Activated CD8-positive, alpha-beta memory T cell treated with anti-CD3 and anti-CD28 coated beads, Interleukin-2, amount 50 U/mL, for 4 hours (primary cell): ENCODE measurements at regions not wholly inside any gene's neighbourhood (a gene's known extent, or its start where the extent isn't known, plus 50 kb on each side); places are given as distances from the start of the nearest gene placed in this dataset.
"Not testable (repeated sequence)": the region's sequence is repeated elsewhere in the genome, so short reads cannot be mapped to it uniquely, and the experiment has no call there.

Source experiments
- DNase-seq: peaks from one replicate; pipeline ENCODE4 v3.0.0-alpha.2; 2020

DNA sequence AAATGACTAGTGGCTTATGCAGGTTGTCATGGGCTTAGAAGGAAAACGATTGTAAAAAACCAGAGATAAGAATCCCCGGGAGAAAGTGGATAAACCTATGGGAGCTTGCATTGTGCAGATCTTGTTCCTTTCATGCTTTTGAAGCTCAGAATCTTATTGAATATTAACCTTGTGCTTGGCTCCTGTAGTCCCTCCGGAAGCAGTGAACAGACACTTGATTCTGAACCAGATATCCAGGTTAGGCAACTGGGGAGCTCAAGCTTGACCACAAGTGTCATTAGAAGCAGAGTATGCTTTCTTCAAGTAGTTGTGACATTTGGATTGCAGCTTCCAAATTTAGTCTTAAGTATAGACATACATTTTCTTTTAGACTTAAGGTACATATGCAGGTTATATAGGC lies 212.6 kb upstream of the MOCS1 start:
- DNase-seq, result no peak

DNA sequence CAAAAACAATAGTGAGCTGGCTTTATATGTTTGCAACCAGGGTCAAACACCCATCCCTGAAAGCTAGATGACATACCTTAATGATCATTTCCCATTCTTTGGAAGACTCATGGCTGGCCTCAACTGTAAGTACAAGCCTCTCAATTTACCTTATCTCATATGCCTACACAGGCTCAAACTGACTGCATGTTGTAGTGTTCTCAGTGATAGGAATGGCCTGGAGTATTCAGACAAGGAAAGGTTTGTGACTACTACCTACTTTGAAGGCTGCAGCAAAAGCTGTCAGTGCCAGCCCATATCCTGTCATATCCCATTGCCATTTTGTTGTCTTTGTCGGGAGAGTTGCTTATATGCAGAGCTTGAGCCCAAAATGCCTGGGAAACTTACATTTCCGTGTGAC lies 205.2 kb upstream of the MOCS1 start:
- DNase-seq, result no peak

DNA sequence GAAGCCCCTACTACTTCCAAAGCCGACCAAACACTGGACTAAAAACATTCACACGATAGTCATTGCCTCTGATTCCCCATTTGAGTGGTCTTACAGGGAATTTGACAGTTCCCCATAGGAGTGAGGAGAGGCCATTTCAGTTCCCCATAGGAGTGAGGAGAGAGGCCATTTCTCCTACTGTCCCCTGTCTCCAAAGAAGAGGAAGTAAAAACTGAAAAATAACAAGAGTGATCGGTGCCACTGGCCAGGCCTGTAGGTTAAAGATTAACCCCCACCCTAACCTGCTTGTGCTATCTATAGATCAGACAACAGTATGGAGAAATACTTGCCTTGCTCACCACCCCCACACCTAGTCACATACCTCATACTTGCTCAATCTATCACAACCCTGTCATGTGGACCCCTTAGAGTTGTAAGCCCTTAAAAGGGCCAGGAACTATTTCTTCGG lies 204.0 kb upstream of the MOCS1 start:
- DNase-seq, result no peak

DNA sequence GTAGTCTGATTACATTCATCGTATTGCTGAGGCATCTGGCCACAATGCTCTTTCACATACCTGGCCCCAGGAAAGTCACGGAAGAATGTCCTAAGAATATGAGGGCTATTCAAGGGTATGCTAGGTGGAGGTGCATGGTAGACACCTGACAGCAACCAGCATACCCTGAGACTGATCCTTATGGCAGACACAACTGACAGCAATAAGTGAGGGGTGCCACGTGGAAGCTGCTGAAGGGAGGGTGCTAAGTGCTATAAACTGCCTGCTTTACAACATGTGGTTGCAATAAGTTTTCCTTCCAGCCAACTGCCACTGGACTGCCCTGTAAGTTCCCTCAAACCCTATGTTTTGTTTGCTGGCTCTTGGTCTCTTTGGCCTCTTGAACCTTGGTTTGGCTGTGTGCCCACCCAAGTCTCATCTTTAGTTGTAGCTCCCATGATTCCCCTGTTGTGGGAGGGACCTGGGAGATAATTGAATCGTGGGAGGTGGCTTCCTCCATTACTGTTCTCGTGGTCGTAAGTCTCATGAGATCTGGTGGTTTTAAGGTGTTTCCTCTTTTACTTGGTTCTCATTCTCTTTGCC lies 201.3 kb upstream of the MOCS1 start:
- no peak for DNase-seq

DNA sequence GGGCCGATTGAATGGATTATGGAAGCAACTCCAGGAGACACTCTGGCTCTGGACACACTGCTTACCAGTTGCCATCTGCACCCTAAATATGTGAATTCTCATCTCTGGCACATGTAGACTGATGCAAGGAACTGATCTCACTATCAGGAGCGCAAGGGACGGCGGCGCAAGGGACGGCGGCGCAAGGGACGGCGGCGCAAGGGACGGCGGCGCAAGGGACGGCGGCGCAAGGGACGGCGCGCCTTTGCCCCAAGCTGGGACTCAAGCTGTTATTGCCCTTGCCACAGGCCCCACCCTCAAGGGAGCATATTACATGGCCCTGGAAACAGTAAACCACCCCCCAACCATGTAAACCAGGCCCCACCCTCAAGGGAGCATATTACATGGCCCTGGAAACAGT lies 199.7 kb upstream of the MOCS1 start:
- DNase-seq, result not testable (repeated sequence)

DNA sequence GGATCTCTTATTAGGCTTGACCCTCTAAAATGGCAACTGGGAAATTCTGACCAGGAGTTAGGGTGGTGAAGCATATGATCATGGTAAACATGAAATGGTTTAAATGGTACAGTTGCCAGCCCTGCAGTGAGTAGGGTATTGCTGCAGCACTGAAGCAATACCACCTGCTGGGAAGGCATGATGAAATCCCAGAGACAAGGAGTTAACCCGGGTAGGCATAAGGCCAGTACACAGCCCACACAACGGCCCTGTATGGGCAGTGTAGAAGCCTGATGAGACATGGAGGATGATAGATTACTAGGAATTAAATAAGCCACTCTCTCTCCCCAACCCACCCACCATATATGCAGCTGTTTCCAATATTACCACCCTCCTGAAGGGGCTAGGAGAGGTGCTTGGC lies 197.4 kb upstream of the MOCS1 start:
- no peak for DNase-seq

DNA sequence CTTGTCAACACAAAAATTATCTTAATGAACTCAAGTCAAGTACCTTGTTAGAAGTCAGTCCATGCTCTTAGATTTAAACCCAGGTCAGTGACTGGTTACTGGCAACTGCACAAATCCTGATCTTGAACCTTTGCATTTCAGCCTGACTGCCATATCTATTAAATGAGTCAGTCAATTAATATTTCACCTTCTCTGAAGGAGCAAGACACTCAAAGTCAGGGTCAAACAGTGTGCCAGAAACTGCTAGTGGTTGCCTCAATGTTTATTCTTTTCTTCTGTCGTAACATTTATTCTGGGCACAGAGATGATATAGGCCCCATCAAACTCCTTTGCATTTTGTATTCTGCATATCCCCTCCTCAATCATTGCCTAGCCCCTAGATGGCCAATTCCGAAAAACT lies 193.9 kb upstream of the MOCS1 start:
- no peak for DNase-seq

DNA sequence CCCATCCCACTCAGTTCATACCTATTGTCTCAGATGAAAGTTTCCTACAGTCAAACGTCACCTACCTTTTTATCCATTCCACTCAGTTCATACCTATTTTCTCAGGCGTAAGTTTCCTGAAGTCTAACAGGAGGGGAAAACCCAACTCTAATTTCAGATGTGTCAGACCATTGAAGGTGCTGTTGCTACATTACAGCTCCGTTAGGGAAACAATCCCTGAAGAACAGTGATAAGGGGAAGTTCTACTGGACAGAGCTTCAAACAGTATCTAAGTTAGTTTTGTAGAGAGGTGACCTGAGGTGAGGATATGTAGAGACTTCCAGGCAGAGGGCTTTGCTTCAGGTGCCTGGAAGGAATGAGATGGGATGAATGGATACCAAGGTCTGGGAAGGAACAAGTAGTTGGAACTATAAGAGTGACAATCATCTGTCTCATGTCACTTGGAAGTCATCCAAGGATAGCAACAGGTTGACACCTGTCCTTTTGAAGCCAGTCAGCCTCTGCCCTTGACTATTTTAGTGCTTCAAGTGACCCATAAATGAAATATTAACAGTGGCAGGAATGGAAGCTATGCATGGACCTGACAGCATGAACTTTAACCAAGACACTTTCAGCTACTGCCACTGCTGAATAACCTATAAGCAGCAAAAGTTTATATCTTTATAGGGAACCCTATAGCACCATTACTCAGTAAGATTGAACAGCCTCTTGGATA lies 191.6 kb upstream of the MOCS1 start:
- DNase-seq, result no peak

DNA sequence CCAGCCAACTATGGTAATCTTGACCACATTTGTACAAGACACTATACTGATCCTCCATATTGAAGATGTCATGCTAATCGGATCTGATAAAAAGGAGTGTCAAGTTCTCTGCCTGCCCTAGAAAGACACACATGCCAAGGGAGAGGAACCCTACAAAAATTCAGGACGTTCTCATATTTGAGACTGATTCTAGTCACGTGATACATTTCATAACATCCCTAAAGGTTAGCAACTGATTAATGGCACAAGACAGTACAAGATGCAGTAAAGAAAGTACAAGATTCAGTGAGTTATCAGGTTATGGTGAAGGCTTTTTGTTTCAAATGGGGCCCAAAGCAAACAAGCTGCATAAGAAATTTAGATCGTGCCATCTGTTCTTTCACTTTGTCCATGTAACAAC lies 190.7 kb upstream of the MOCS1 start:
- no peak for DNase-seq

DNA sequence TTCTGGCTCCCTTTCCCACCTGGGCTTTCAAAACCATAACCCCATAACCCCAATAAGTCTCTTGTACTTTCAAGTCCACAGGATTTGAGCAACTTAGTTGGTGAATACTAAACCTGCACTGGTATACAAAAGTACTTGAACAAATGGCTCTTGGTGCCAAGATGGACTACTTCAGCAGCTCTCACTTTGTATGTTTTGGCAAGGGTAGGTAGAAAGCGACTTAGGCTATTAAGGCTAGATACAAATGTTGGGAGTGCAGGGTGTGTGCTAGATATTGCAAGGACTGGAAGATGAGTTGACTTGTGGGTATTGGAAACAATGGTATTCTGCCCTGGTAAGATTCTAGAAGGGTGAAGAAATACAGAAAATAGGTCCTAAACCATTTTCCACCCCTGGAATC lies 182.6 kb upstream of the MOCS1 start:
- no peak for DNase-seq

DNA sequence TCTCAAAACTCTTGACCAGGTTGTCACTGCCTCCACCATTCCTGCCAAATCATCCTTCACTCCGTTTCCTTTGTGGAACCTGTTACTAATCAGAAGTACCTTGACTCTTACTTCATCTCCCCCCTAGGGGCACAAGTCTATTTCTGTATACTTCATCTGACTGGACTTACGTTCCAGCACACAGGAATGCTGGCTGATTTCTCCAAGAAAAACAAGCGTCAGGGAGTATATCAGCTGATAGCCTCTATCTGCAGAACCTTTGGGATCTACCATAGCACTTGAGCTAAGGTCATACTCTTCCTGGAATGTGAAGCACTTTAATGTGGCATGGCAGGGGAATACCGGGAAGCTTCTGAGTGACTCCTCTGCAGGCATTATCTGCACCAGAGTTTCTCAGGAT lies 178.1 kb upstream of the MOCS1 start:
- no peak for DNase-seq

DNA sequence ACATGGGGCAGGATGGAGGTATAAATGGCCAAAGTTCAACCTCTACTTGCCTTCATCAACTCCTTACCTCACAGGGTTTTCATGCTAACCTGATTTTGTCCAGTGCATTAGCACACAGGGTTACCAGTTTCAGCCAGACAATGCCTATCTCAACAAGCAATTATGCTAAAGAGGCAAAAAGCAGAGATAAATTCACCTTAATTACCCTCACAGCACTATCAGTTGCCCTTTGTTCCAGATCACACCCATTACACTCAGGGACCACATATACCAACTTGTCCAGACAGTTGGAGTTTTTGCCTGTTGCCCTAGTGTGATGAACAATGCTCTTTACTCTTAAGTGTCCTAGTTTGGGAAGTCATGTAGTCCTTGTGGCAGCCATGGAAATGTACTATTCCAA lies 174.5 kb upstream of the MOCS1 start:
- DNase-seq, result no peak

DNA sequence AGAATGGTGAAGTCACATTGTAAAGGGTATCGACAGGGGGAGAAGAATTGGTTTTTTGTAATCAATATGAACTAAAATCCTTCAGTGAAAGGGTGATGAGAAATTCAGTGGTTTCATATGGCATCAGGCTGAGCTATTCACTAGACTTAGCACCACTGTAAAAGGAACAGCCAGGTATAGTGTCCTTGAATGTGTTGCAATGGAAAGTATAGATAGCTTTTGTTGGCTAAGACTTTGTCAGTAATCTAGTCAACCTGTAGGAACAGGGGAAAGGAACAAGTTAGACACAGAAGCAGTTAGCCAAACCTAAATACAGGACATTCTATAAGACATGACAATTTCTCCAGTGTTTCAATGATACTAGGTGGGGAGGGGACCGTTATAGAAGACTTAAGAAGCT lies 172.6 kb upstream of the MOCS1 start:
- no peak for DNase-seq

DNA sequence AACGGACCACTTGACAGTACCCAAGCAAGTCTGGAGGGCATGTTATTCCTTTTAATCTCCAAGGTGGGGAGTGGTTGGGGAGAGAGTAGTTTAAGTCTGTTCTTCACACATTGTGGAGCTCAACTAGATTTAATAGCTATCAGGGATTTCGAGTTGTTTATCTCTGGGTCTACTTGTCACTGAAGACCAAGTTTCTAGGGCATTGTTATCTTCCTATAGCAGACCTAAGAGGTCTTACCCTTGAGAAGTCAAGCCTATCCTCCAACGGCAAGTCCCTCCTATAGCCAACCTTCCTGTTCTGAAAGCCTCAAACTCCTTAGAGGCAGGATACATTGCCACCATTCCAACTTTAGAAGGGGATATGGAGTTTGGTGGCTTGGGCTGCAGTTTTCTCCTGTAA lies 164.5 kb upstream of the MOCS1 start:
- DNase-seq, result no peak

DNA sequence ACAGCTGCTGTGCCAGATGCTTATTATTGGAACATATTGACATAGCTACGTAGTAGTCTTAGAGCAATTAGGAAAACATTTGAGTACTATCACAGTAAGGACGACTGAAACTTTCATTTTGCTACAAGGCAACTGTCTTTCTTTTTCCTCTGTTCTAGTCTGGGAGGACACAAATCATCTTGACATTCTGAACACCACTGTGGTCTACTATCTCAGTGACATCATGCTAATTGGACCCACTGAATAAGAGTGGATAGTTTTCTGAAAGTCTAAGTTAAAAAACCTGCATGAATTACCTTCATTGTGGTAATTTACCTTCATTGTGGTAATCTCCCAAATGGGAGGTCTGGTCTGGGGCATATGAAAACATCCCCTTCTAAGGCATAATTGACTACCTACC lies 163.3 kb upstream of the MOCS1 start:
- DNase-seq, result no peak

DNA sequence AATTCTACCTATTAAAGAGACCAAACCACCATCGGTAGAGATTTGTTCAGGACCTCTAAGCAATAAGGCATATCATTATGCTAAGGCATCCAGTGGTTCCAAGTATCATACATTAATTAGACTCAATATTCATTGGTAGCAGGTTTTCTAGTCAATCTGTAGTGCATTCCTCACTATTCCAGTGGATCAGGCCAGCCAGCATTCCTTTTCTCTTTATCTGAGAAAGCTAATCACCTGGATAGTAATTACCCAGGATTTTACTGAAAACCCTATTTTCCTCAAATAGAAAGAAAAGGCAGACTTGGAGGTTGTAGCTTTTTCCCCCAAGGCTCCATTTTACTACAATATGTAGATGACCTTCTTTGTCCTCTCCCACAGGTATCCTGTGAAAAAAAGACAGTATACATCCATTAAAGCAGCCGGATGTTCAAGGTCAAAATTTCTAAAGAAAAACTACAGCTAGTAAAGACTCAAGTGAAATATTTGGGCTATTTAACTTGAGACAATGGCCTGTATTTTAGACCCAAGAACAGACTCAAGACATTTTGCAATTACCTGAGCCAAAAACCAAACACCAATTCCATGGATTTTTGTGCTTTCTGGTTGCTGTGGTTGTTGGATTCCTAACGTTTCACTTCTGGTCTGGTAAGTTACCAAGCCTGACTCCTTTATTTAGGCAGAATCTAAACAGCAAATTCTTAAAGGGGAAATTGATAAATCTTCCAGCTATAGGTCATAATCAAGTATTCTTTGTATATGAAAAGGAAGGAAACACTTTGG lies 149.1 kb upstream of the MOCS1 start:
- no peak for DNase-seq

DNA sequence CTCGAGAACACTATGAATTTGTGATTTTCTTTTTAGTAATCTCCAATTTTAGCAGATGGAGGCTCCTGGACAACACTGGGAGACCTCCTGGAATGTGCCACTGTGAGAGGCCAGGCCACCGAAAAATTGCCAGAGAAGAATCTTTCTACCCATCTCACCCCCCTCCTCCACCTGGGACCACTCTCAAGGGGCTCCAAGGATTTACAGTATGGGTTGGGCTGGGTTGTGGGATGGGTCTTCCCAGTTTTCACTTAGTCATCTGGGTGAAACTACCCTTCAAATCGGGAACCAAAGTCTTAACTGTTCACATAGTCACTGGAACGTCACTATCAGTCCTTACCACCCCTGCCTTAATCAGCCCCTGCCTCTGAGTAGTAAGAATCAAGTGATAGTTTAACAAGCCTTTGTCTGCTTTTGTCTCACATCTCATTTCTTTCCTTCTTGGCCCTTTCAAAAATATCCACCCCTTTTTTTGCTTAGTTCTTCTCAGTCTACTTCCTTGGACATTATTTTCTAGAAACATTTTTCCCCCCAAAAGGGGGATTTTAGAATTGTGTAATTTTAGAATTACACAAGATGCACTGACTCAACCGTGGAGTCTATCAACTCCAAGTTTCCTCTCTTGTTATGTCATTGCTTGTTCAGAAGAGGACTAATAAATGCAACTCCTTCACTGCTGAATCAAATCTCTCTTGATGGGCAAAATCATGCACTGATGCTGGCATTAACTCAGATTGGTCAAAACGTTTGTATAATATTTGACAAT lies 148.2 kb upstream of the MOCS1 start:
- DNase-seq, result no peak

DNA sequence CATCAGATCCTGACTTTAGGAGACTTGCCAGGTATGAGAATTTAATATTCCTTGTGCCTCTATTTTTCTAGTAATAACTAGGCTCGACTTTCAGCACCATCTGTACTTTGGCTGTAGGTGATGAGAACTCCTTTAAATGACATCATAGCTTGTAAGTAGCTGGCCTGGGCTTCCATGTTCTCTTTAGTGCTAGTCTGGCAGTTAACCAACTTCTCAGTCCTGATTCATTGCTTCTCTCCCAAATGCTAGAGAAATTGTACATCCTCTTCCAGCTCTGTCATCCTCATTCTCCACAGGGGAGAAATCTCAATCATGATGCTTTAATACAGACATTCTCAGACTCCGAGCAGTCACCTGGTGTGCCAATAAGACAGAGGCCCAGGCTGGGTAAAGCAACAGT lies 143.5 kb upstream of the MOCS1 start:
- DNase-seq, result no peak

DNA sequence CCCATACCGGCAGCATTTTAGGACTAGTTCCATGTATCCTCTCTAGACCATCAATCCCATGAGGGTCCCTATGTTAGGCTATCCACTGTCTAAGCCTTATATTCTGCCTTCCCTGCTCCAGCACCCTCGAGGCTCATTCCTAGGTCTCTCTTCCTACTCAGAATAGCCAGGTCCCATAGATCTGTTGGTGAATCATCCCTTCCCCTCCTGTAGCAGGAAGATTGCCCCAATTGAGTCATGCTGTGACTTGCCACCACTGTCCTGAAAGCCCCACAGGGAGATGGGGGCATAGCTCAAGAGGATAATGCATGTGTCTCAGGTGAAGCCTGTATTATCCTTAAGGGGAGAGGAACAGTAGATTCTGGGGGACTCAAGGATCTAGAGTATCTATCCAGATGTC lies 143.1 kb upstream of the MOCS1 start:
- DNase-seq, result no peak

DNA sequence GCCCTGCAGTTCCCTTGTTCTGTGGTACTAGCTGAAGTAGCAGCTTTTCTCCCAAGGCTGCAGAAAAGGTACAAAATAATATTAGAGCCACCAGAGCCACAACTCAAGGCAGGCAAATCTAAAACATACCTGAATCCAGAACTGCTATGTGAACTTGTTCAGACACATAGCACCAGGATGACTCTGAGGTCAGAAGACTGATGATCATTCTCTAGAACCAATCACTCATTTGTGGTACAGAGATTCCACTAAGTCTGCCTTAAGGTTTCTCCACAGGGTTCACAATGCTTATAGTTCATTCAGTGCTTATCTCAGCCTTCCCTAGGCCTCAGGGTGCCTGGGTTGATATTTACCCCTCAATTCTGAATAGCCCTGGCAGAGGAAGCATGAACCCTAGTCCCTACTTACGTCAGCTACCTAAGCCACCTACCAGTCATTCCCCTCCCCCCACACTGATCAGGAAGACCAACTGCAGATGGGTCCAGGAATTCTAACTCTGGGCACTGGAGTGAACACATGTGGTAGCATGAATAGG lies 140.9 kb upstream of the MOCS1 start:
- no peak for DNase-seq

DNA sequence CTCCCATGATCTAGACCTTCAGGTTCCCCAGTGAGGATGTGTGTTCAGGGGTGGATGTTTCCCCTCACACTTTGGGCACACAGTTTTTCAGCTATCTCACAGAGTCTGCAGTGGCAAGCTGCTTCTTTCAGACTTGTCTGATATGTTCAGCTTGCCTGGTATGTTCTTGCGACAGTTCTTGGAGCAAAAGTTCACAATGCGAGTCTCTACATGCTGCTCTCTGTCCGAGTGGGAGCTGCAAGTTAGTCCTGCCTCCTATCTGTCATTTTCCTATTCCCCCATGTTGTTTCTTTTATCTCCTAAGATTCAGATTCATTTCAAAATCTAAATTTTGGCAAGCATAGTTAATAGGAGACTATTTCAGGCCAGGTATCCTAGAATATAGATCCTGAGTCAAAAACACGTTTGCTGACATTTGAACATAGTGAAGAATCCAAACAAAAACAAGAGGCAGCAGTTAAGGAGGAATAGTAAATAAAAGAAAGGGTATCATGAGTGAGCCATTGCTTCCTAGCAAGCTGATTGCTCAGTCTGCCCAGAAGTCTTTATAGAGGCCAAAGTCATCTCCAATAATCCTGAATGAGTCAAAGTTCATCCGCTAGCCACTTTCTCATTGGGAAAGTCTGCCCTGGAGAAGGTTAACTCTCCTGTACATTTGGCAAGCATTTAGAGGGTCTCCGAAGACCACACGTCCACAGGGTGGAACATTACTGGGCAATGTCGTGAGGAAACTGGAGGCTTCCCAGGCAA lies 140.2 kb upstream of the MOCS1 start:
- DNase-seq, result no peak

DNA sequence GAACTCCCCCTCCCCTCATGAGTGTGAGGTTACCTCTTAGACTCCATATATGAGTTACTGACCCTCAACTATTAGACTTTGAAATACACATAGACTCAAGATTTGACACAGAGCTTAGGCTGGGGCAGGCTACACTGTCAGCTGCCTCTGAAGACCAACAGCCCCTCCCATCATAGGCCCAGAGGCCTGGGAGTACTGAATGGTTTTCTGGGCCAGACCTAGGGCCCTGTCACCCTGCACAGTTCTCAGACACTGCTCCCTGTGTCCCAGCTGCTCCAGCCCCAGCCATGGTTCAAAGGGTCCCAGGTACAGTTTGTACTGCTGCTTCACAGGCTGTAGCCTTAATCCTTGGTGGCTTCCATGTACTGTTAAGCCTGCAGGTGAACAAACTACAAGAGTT lies 132.1 kb upstream of the MOCS1 start:
- DNase-seq, result no peak

DNA sequence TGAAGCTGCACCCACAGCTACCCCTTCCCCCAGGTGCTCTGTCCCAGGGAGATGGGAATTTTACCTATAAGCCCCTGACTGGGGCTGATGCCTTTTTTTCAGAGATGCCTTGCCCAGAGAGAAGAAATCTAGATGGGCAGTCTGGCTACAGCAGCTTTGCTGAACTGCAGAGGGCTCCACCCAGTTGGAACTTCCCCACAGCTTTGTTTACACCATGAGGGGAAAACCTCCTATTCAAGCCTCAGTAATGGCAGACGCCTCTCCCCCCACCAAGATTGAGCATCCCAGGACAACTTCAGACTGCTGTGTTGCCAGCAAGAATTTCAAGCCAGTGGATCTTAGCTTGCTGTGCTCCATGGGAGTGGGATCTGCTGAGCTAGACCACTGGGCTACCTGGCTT lies 122.6 kb upstream of the MOCS1 start:
- DNase-seq, result no peak
